Stimulated activated naive B cell treated with anti-CD40 and anti-IgM and Interleukin-4, amounts not matched to agents 10 μg/mL and 1 μg/mL and 100 μg/mL, for 72 hours (primary cell): ENCODE measurements at regions not wholly inside any gene's neighbourhood (a gene's known extent, or its start where the extent isn't known, plus 50 kb on each side); places are given as distances from the start of the nearest gene placed in this dataset.

ENCODE experiments used
- ATAC-seq, 2 donors: fragments of 150-1000 bp; cut with Tn5 transposase; replicated peaks; 2 replicates each; pipeline ENCODE4 v1.10.0; 2021; ENCODE audit warnings: moderate library complexity in 1 of 2
- DNase-seq: peaks from one replicate; pipeline ENCODE4 v3.0.0; 2021
- H3K27ac Mint-ChIP-seq: one replicate; pipeline ENCODE4 v1.8.0; 2022; ENCODE audit warnings: mild to moderate bottlenecking, mixed read lengths
- H3K27me3 Mint-ChIP-seq, 2 donors: one replicate each; pipeline ENCODE4 v1.8.0; 2022; ENCODE audit warnings: mixed read lengths in 2 of 2
- H3K36me3 Mint-ChIP-seq, 2 donors: one replicate each; pipeline ENCODE4 v1.8.0; 2022; ENCODE audit warnings: mixed read lengths in 2 of 2, mild to moderate bottlenecking in 1 of 2
- H3K4me1 Mint-ChIP-seq, 2 donors: one replicate each; pipeline ENCODE4 v1.8.0; 2022; ENCODE audit warnings: mixed read lengths in 2 of 2, mild to moderate bottlenecking in 1 of 2
- H3K4me3 Mint-ChIP-seq, 2 donors: one replicate each; pipeline ENCODE4 v1.8.0; 2022; ENCODE audit warnings: mild to moderate bottlenecking in 2 of 2, mixed read lengths in 2 of 2, moderate library complexity in 1 of 2
- H3K9me3 Mint-ChIP-seq, 2 donors: one replicate each; pipeline ENCODE4 v1.8.0; 2022; ENCODE audit warnings: mixed read lengths in 2 of 2, mild to moderate bottlenecking in 1 of 2

GRCh38 chr3:22265403-22265802, 514.4 kb upstream of the ZNF385D start:
- DNase-seq, result no peak
- Mint-ChIP-seq H3K27ac (no peak overlapping the region), H3K36me3 (no peaks in the 10 kb centered on the region), H3K4me1 (no peaks in the 10 kb centered on the region), H3K27me3 (no peaks in the 10 kb centered on the region), H3K4me3 (no peak overlapping the region), H3K9me3 (no peaks in the 10 kb centered on the region)
- ATAC-seq, result no peak

- Mint-ChIP-seq H3K4me1 (no peaks in the 10 kb centered on the region), H3K36me3 (no peaks in the 10 kb centered on the region), H3K4me3 (no peak overlapping the region), H3K27ac (no peak overlapping the region), H3K9me3 (no peaks in the 10 kb centered on the region), H3K27me3 (no peaks in the 10 kb centered on the region)
- no peak for DNase-seq
- peak in 1 of 2 donors; percentile 12 for ATAC-seq
Observed at GRCh38 chr3:22269831-22270230, 518.8 kb upstream of the ZNF385D start.

- ATAC-seq (no peak), DNase-seq (no peak)
- Mint-ChIP-seq H3K27me3 (no peaks in the 10 kb centered on the region), H3K9me3 (peaks cover 0 to 2% of the 10 kb centered on the region in 2 donors), H3K36me3 (no peaks in the 10 kb centered on the region), H3K4me1 (no peaks in the 10 kb centered on the region), H3K27ac (no peak overlapping the region), H3K4me3 (no peak overlapping the region)
Observed at GRCh38 chr3:22276351-22276750, 525.3 kb upstream of the ZNF385D start.

GRCh38 chr3:22284559-22284958, 533.5 kb upstream of the ZNF385D start:
- Mint-ChIP-seq H3K27ac (no peak overlapping the region), H3K4me1 (no peaks in the 10 kb centered on the region), H3K4me3 (no peak overlapping the region), H3K36me3 (no peaks in the 10 kb centered on the region), H3K27me3 (no peaks in the 10 kb centered on the region), H3K9me3 (peaks cover 0 to 4% of the 10 kb centered on the region in 2 donors)
- no peak for ATAC-seq
- DNase-seq, result no peak

- Mint-ChIP-seq H3K27ac (no peak overlapping the region), H3K27me3 (no peaks in the 10 kb centered on the region), H3K4me3 (no peak overlapping the region), H3K36me3 (no peaks in the 10 kb centered on the region), H3K9me3 (no peaks in the 10 kb centered on the region), H3K4me1 (no peaks in the 10 kb centered on the region)
- ATAC-seq, result no peak
- no peak for DNase-seq
Observed at GRCh38 chr3:22288756-22289155, 537.7 kb upstream of the ZNF385D start.

GRCh38 chr3:22292681-22293080, 541.7 kb upstream of the ZNF385D start:
- ATAC-seq (no peak), DNase-seq (no peak)
- Mint-ChIP-seq H3K27me3 (no peaks in the 10 kb centered on the region), H3K9me3 (no peaks in the 10 kb centered on the region), H3K36me3 (no peaks in the 10 kb centered on the region), H3K4me3 (no peak overlapping the region), H3K4me1 (no peaks in the 10 kb centered on the region), H3K27ac (no peak overlapping the region)

GRCh38 chr3:22296601-22297000, 545.6 kb upstream of the ZNF385D start:
- Mint-ChIP-seq H3K27me3 (no peaks in the 10 kb centered on the region), H3K9me3 (peaks cover 2 to 6% of the 10 kb centered on the region in 2 donors), H3K4me1 (no peaks in the 10 kb centered on the region), H3K27ac (no peak overlapping the region), H3K36me3 (no peaks in the 10 kb centered on the region), H3K4me3 (no peak overlapping the region)
- DNase-seq, result no peak
- no peak for ATAC-seq

- no peak overlapping the region for H3K4me3 Mint-ChIP-seq
- no peaks in the 10 kb centered on the region for H3K27me3 Mint-ChIP-seq
- ATAC-seq (no peak), DNase-seq (no peak)
- H3K36me3 Mint-ChIP-seq, result no peaks in the 10 kb centered on the region
- no peaks in the 10 kb centered on the region for H3K4me1 Mint-ChIP-seq
- no peak overlapping the region for H3K27ac Mint-ChIP-seq
- H3K9me3 Mint-ChIP-seq, result peaks cover 2 to 6% of the 10 kb centered on the region in 2 donors
Observed at GRCh38 chr3:22297436-22297835, 546.4 kb upstream of the ZNF385D start.

GRCh38 chr3:22306454-22306853, 555.4 kb upstream of the ZNF385D start:
- H3K27me3 Mint-ChIP-seq, result no peaks in the 10 kb centered on the region
- H3K36me3 Mint-ChIP-seq, result no peaks in the 10 kb centered on the region
- no peak overlapping the region for H3K4me3 Mint-ChIP-seq
- ATAC-seq (no peak), DNase-seq (no peak)
- no peak overlapping the region for H3K27ac Mint-ChIP-seq
- no peaks in the 10 kb centered on the region for H3K4me1 Mint-ChIP-seq
- peaks cover 0 to 5% of the 10 kb centered on the region in 2 donors for H3K9me3 Mint-ChIP-seq

- no peaks in the 10 kb centered on the region for H3K4me1 Mint-ChIP-seq
- H3K27me3 Mint-ChIP-seq, result no peaks in the 10 kb centered on the region
- H3K9me3 Mint-ChIP-seq, result peaks cover 0 to 4% of the 10 kb centered on the region in 2 donors
- no peak overlapping the region for H3K27ac Mint-ChIP-seq
- H3K4me3 Mint-ChIP-seq, result no peak overlapping the region
- no peak for DNase-seq
- no peaks in the 10 kb centered on the region for H3K36me3 Mint-ChIP-seq
- no peak for ATAC-seq
Observed at GRCh38 chr3:22308871-22309270, 557.9 kb upstream of the ZNF385D start.

- Mint-ChIP-seq H3K4me3 (no peak overlapping the region), H3K9me3 (peaks cover 3 to 6% of the 10 kb centered on the region in 2 donors), H3K27ac (no peak overlapping the region), H3K27me3 (no peaks in the 10 kb centered on the region), H3K4me1 (no peaks in the 10 kb centered on the region), H3K36me3 (no peaks in the 10 kb centered on the region)
- ATAC-seq (no peak), DNase-seq (no peak)
Observed at GRCh38 chr3:22315925-22316324, 564.9 kb upstream of the ZNF385D start.

GRCh38 chr3:22318325-22318724, 567.3 kb upstream of the ZNF385D start:
- H3K27ac Mint-ChIP-seq, result no peak overlapping the region
- peaks cover 3 to 4% of the 10 kb centered on the region in 2 donors for H3K9me3 Mint-ChIP-seq
- H3K4me3 Mint-ChIP-seq, result no peak overlapping the region
- no peaks in the 10 kb centered on the region for H3K27me3 Mint-ChIP-seq
- no peaks in the 10 kb centered on the region for H3K4me1 Mint-ChIP-seq
- no peak for ATAC-seq
- no peaks in the 10 kb centered on the region for H3K36me3 Mint-ChIP-seq
- no peak for DNase-seq

- Mint-ChIP-seq H3K9me3 (peaks cover 3 to 4% of the 10 kb centered on the region in 2 donors), H3K4me3 (no peak overlapping the region), H3K27me3 (no peaks in the 10 kb centered on the region), H3K36me3 (no peaks in the 10 kb centered on the region), H3K4me1 (no peaks in the 10 kb centered on the region), H3K27ac (no peak overlapping the region)
- DNase-seq (no peak), ATAC-seq (no peak)
Observed at GRCh38 chr3:22319446-22319845, 568.4 kb upstream of the ZNF385D start.

GRCh38 chr3:22322861-22323260, 571.9 kb upstream of the ZNF385D start:
- ATAC-seq, result no peak
- no peaks in the 10 kb centered on the region for H3K27me3 Mint-ChIP-seq
- no peaks in the 10 kb centered on the region for H3K9me3 Mint-ChIP-seq
- no peaks in the 10 kb centered on the region for H3K36me3 Mint-ChIP-seq
- no peak overlapping the region for H3K4me3 Mint-ChIP-seq
- H3K27ac Mint-ChIP-seq, result no peak overlapping the region
- H3K4me1 Mint-ChIP-seq, result no peaks in the 10 kb centered on the region
- no peak for DNase-seq

- Mint-ChIP-seq H3K27ac (no peak overlapping the region), H3K36me3 (no peaks in the 10 kb centered on the region), H3K4me1 (no peaks in the 10 kb centered on the region), H3K9me3 (no peaks in the 10 kb centered on the region), H3K27me3 (no peaks in the 10 kb centered on the region), H3K4me3 (no peak overlapping the region)
- ATAC-seq, result no peak
- no peak for DNase-seq
Observed at GRCh38 chr3:22326305-22326704, 575.3 kb upstream of the ZNF385D start.

GRCh38 chr3:22334996-22335395, 584.0 kb upstream of the ZNF385D start:
- H3K36me3 Mint-ChIP-seq, result no peaks in the 10 kb centered on the region
- H3K4me1 Mint-ChIP-seq, result no peaks in the 10 kb centered on the region
- ATAC-seq (no peak), DNase-seq (no peak)
- H3K27me3 Mint-ChIP-seq, result no peaks in the 10 kb centered on the region
- H3K9me3 Mint-ChIP-seq, result no peaks in the 10 kb centered on the region
- H3K4me3 Mint-ChIP-seq, result no peak overlapping the region
- H3K27ac Mint-ChIP-seq, result no peak overlapping the region
